H1 (cell line): ENCODE measurements at regions not wholly inside any gene's neighbourhood (a gene's known extent, or its start where the extent isn't known, plus 50 kb on each side); places are given as distances from the start of the nearest gene placed in this dataset.

Source experiments
- KDM4A ChIP-seq: IDR thresholded peaks from one replicate; pipeline ENCODE4 v1.7.1; 2012; ENCODE audit warnings: low read depth, mild to moderate bottlenecking, moderate library complexity, low read length, inconsistent platforms; ENCODE audit not compliant: severe bottlenecking
- RNF2 ChIP-seq: fragments of 200-900, 300-1000 bp; sonication (generic); IDR thresholded peaks from 2 replicates; pipeline ENCODE4 v1.7.1; 2016; ENCODE audit warnings: borderline replicate concordance, low read depth, mild to moderate bottlenecking, antibody characterized with exemption, low read length; ENCODE audit not compliant: poor library complexity, severe bottlenecking; ENCODE audit errors: missing control alignments
- SIN3A ChIP-seq, 2 experiments: IDR thresholded peaks in 1 of 2; conservative IDR thresholded peaks in 1 of 2; 2 replicates each; pipeline ENCODE4 v1.6.1; 2011 to 2012; ENCODE audit warnings: low read length in 2 of 2, improper control_type of control experiment in 1 of 2, low read depth in 1 of 2, mild to moderate bottlenecking in 1 of 2
- TEAD4 ChIP-seq: IDR thresholded peaks from 2 replicates; pipeline ENCODE4 v1.6.1; 2012; ENCODE audit warnings: low read depth, low read length, inconsistent platforms, mixed read lengths

GRCh38 chr6:140355476-140355875 is 981.0 kb upstream of the CITED2 start (continued):
- TF ChIP-seq SIN3A (conservative IDR thresholded peaks at IDR 0.05 in 1 of 2, IDR thresholded peaks at IDR 0.05 in 1 of 2; ENCODE audit: low read depth in 1 of 2, low read length in 2 of 2) = no peak
- TF ChIP-seq KDM4A = no peak
- no peak for TF ChIP-seq RNF2
- TF ChIP-seq TEAD4 = no peak
